ENCODE measurements at regions not wholly inside any gene's neighbourhood (a gene's known extent, or its start where the extent isn't known, plus 50 kb on each side); places are given as distances from the start of the nearest gene placed in this dataset.

GRCh38 chr5:171617817-171618591 is 167.6 kb upstream of the SMIM23 start (continued):
- TF ChIP-seq CHD7 (IDR thresholded peaks at IDR 0.05; ENCODE audit: insufficient replicate concordance, low read length) = no peak
- no peak for TF ChIP-seq PHF8 (conservative IDR thresholded peaks at IDR 0.05; ENCODE audit: low read depth, low read length)
- no peak for TF ChIP-seq SP2 (IDR thresholded peaks at IDR 0.05; ENCODE audit: low read length)
- no peak for TF ChIP-seq EZH2 (IDR thresholded peaks at IDR 0.05; ENCODE audit: low read depth, low read length, severe bottlenecking)

Measured in H1 (cell line).